ENCODE measurements at regions not wholly inside any gene's neighbourhood (a gene's known extent, or its start where the extent isn't known, plus 50 kb on each side); places are given as distances from the start of the nearest gene placed in this dataset.

DNA sequence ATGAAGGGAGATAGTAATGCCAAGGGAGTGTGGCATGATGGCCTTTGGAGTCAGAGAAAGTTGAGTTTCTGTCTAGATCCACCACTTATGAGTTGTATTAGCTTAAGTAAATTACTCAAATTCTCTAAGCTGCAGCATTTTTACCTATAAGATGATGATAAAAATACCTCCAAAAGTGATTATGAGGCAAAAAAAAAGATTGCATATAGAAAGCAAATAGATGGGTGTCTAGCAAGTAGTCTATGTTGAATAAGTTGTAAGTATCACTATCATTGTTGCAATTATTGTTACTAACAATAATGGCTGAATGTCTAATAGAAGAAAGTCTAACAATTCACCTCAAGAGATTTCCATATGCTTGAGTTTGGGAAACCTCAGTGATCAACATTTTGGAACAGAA lies 959.2 kb upstream of the GJE1 start:
- Histone ChIP-seq H3K27me3 (ENCODE audit: insufficient read depth, low read length) (no peaks in the 10 kb centered on the region), H3K79me2 (ENCODE audit: insufficient read depth, low read length) (no peaks in the 10 kb centered on the region), H3K4me3 (ENCODE audit: insufficient read depth, low read length) (no peak overlapping the region), H3K27ac (ENCODE audit: low read depth, low read length) (no peak overlapping the region), H2AFZ (ENCODE audit: low read length) (no peak overlapping the region), H3K4me1 (ENCODE audit: insufficient read depth, low read length) (peaks cover 6% of the 10 kb centered on the region), H3K9me3 (ENCODE audit: low read depth, low read length) (no peaks in the 10 kb centered on the region), H3K36me3 (ENCODE audit: insufficient read depth, low read length) (no peaks in the 10 kb centered on the region), H4K20me1 (ENCODE audit: insufficient read depth, low read length) (no peaks in the 10 kb centered on the region), H3K4me2 (ENCODE audit: insufficient read depth, low read length) (no peak overlapping the region)
- TF ChIP-seq, protein P1, sequence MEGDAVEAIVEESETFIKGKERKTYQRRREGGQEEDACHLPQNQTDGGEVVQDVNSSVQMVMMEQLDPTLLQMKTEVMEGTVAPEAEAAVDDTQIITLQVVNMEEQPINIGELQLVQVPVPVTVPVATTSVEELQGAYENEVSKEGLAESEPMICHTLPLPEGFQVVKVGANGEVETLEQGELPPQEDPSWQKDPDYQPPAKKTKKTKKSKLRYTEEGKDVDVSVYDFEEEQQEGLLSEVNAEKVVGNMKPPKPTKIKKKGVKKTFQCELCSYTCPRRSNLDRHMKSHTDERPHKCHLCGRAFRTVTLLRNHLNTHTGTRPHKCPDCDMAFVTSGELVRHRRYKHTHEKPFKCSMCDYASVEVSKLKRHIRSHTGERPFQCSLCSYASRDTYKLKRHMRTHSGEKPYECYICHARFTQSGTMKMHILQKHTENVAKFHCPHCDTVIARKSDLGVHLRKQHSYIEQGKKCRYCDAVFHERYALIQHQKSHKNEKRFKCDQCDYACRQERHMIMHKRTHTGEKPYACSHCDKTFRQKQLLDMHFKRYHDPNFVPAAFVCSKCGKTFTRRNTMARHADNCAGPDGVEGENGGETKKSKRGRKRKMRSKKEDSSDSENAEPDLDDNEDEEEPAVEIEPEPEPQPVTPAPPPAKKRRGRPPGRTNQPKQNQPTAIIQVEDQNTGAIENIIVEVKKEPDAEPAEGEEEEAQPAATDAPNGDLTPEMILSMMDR (IDR thresholded peaks at IDR 0.05; ENCODE audit: extremely low read depth, low read depth, low read length) = no peak
- no peak for DNase-seq (ENCODE audit: insufficient read length, low spot score, missing footprints)

DNA sequence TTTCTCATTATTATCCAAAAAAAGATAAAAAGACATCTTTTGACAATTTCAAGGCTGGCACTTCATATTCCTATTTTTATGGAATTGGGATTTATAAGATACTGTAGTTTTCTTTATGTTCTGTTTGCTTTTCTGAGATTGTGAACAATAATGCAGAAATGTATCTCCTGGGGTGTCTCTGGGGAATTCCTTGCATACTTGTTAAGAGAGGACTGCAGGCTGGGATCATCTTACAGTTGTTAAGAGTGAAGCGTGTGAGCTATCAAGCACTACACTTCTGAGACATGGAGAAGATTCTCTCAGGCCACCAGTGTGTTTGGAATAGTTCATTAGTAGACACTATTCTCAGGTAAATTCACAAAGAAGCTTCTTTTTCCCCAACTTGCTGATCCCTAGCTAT lies 963.3 kb upstream of the GJE1 start:
- Histone ChIP-seq H3K36me3 (ENCODE audit: insufficient read depth, low read length) (no peaks in the 10 kb centered on the region), H4K20me1 (ENCODE audit: insufficient read depth, low read length) (no peaks in the 10 kb centered on the region), H3K4me1 (ENCODE audit: insufficient read depth, low read length) (peaks cover 6% of the 10 kb centered on the region), H3K4me2 (ENCODE audit: insufficient read depth, low read length) (peak overlapping the region; percentile 15), H3K79me2 (ENCODE audit: insufficient read depth, low read length) (no peaks in the 10 kb centered on the region), H3K4me3 (ENCODE audit: insufficient read depth, low read length) (no peak overlapping the region), H3K9me3 (ENCODE audit: low read depth, low read length) (no peaks in the 10 kb centered on the region), H3K27me3 (ENCODE audit: insufficient read depth, low read length) (no peaks in the 10 kb centered on the region), H2AFZ (ENCODE audit: low read length) (no peak overlapping the region), H3K27ac (ENCODE audit: low read depth, low read length) (no peak overlapping the region)
- TF ChIP-seq, protein P1 (IDR thresholded peaks at IDR 0.05; ENCODE audit: extremely low read depth, low read depth, low read length) = no peak
- peak; percentile 71 for DNase-seq (ENCODE audit: insufficient read length, low spot score, missing footprints)

DNA sequence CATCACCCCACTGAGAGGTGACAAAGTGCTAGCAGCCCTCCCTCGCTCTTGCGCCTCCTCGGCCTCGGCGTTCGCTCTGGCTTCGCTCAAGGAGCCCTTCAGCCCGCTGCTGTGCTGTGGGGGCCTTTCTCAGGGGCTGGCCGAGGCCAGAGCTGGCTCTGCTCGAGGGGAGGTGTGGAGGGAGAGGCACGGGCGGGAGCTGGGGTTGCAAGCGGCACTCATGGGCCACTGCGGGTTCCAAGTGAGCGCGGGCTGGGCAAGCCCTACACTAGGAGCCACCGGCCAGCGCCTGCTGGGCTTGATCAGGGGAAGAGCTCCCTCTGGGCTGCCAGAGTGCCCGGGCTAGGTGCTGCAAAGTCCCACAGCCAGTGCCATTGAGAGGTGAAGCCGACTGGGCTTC lies 964.8 kb upstream of the GJE1 start:
- no peak overlapping the region for H3K4me2 ChIP-seq (ENCODE audit: insufficient read depth, low read length)
- peaks cover 6% of the 10 kb centered on the region for H3K4me1 ChIP-seq (ENCODE audit: insufficient read depth, low read length)
- H3K27me3 ChIP-seq (ENCODE audit: insufficient read depth, low read length) = no peaks in the 10 kb centered on the region
- no peaks in the 10 kb centered on the region for H3K79me2 ChIP-seq (ENCODE audit: insufficient read depth, low read length)
- H3K36me3 ChIP-seq (ENCODE audit: insufficient read depth, low read length) = no peaks in the 10 kb centered on the region
- no peak overlapping the region for H2AFZ ChIP-seq (ENCODE audit: low read length)
- no peak overlapping the region for H3K4me3 ChIP-seq (ENCODE audit: insufficient read depth, low read length)
- TF ChIP-seq, protein P1 (IDR thresholded peaks at IDR 0.05; ENCODE audit: extremely low read depth, low read depth, low read length) = no peak
- no peak for DNase-seq (ENCODE audit: insufficient read length, low spot score, missing footprints)
- H3K27ac ChIP-seq (ENCODE audit: low read depth, low read length) = no peak overlapping the region
- no peaks in the 10 kb centered on the region for H3K9me3 ChIP-seq (ENCODE audit: low read depth, low read length)
- no peaks in the 10 kb centered on the region for H4K20me1 ChIP-seq (ENCODE audit: insufficient read depth, low read length)

DNA sequence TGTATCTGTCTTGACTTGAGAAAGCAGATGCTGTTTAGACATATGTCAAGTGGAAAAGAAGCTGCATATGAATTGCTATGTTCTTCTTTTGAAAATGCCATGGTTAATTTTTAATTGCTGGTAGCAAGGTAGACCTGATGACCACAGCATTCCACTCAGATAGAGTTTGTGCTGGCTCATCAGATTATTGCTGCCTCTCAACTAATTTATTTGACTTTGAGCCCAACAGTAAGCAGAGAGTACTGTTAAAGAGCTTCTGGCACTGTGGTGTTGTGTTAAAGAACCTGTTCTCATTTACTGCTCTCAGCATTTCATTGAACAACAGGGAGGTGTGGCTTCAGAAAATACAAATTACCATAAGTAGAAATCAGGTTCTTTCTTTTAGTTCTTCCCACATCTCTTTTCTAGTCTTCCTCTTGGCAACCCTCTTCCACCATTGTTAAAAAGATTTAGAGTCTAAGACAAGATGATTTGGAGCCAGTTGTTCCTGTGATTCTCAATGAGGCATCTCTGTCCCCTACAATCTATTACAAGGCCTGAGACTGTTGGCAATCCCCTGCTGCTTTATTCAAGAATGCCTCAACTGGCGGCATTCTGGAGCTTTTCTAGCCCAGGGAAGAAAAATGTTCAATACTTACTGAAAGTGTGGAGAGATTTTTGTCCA lies 967.6 kb upstream of the GJE1 start:
- H3K79me2 ChIP-seq (ENCODE audit: insufficient read depth, low read length) = no peaks in the 10 kb centered on the region
- TF ChIP-seq, protein P1 (IDR thresholded peaks at IDR 0.05; ENCODE audit: extremely low read depth, low read depth, low read length) = no peak
- no peaks in the 10 kb centered on the region for H4K20me1 ChIP-seq (ENCODE audit: insufficient read depth, low read length)
- H3K4me1 ChIP-seq (ENCODE audit: insufficient read depth, low read length) = peaks cover 6% of the 10 kb centered on the region
- H2AFZ ChIP-seq (ENCODE audit: low read length) = no peak overlapping the region
- H3K9me3 ChIP-seq (ENCODE audit: low read depth, low read length) = no peaks in the 10 kb centered on the region
- no peaks in the 10 kb centered on the region for H3K36me3 ChIP-seq (ENCODE audit: insufficient read depth, low read length)
- no peaks in the 10 kb centered on the region for H3K27me3 ChIP-seq (ENCODE audit: insufficient read depth, low read length)
- DNase-seq (ENCODE audit: insufficient read length, low spot score, missing footprints) = no peak
- H3K27ac ChIP-seq (ENCODE audit: low read depth, low read length) = no peak overlapping the region
- H3K4me3 ChIP-seq (ENCODE audit: insufficient read depth, low read length) = no peak overlapping the region
- no peak overlapping the region for H3K4me2 ChIP-seq (ENCODE audit: insufficient read depth, low read length)
